Cardiac muscle cell (in vitro differentiated cells and primary cell): ENCODE measurements at regions not wholly inside any gene's neighbourhood (a gene's known extent, or its start where the extent isn't known, plus 50 kb on each side); places are given as distances from the start of the nearest gene placed in this dataset.

Experiments used
- DNase-seq, 2 donors: peaks; one replicate each; pipeline versions ENCODE4 v3.0.0 to v3.0.0-alpha.2; 2010 to 2017; ENCODE audit warnings: low read depth in 1 of 2, low spot score in 1 of 2
- H3K27ac ChIP-seq: fragments of 200-600 bp; sonication (generic); 2 replicates; pipeline ENCODE4 v1.5.1; 2016
- H3K27me3 ChIP-seq: fragments of 200-600 bp; sonication (generic); 2 replicates; pipeline ENCODE4 v1.6.0; 2016; ENCODE audit warnings: control low read depth
- H3K36me3 ChIP-seq: fragments of 200-600 bp; sonication (generic); 2 replicates; pipeline ENCODE4 v1.5.1; 2016; ENCODE audit warnings: control low read depth
- H3K4me1 ChIP-seq: fragments of 200-600 bp; sonication (generic); 2 replicates; pipeline ENCODE4 v1.8.1; 2017; ENCODE audit warnings: low read depth, mild to moderate bottlenecking, mixed run types
- H3K4me3 ChIP-seq: fragments of 200-600 bp; sonication (generic); 2 replicates; pipeline ENCODE4 v1.5.1; 2016; ENCODE audit warnings: mild to moderate bottlenecking
- H3K9me3 ChIP-seq: fragments of 200-600 bp; sonication (generic); 2 replicates; pipeline ENCODE4 v1.5.1; 2017; ENCODE audit warnings: low read depth, mild to moderate bottlenecking, control low read depth
- CTCF ChIP-seq: IDR thresholded peaks from 2 replicates; pipeline ENCODE4 v1.5.1; 2012; ENCODE audit warnings: low read depth, mild to moderate bottlenecking, low read length

GRCh38 chr18:33924576-33924975 lies 300.1 kb downstream of the NOL4 start:
- no peak for TF ChIP-seq CTCF
- DNase-seq = no peak
- Histone ChIP-seq H3K9me3 (no peaks in the 10 kb centered on the region), H3K4me3 (no peak overlapping the region), H3K27me3 (no peaks in the 10 kb centered on the region), H3K4me1 (no peaks in the 10 kb centered on the region), H3K36me3 (no peaks in the 10 kb centered on the region), H3K27ac (no peak overlapping the region)

- no peak for DNase-seq
- H3K27me3 ChIP-seq = no peaks in the 10 kb centered on the region
- no peak overlapping the region for H3K27ac ChIP-seq
- H3K36me3 ChIP-seq = no peaks in the 10 kb centered on the region
- no peaks in the 10 kb centered on the region for H3K9me3 ChIP-seq
- no peak for TF ChIP-seq CTCF
- no peaks in the 10 kb centered on the region for H3K4me1 ChIP-seq
- no peak overlapping the region for H3K4me3 ChIP-seq
These were observed 300.7 kb downstream of the NOL4 start for GRCh38 chr18:33923980-33924379.

- no peak overlapping the region for H3K4me3 ChIP-seq
- DNase-seq = no peak
- TF ChIP-seq CTCF = no peak
These were observed 306.1 kb downstream of the NOL4 start for GRCh38 chr18:33918571-33918970.

GRCh38 chr18:33916200-33916599 lies 308.5 kb downstream of the NOL4 start:
- no peaks in the 10 kb centered on the region for H3K27me3 ChIP-seq
- no peak overlapping the region for H3K27ac ChIP-seq
- peak in 1 of 2 donors; percentile 3 for DNase-seq
- H3K4me1 ChIP-seq = no peaks in the 10 kb centered on the region
- no peak overlapping the region for H3K4me3 ChIP-seq
- TF ChIP-seq CTCF = no peak
- no peaks in the 10 kb centered on the region for H3K9me3 ChIP-seq
- no peaks in the 10 kb centered on the region for H3K36me3 ChIP-seq

More at GRCh38 chr18:33918571-33918970, 306.1 kb downstream of the NOL4 start:
- no peaks in the 10 kb centered on the region for H3K4me1 ChIP-seq
- H3K9me3 ChIP-seq = no peaks in the 10 kb centered on the region
- no peaks in the 10 kb centered on the region for H3K27me3 ChIP-seq
- no peak overlapping the region for H3K27ac ChIP-seq
- no peaks in the 10 kb centered on the region for H3K36me3 ChIP-seq

GRCh38 chr18:33914399-33914798 lies 310.3 kb downstream of the NOL4 start:
- no peaks in the 10 kb centered on the region for H3K27me3 ChIP-seq
- DNase-seq = no peak
- no peak for TF ChIP-seq CTCF
- H3K4me3 ChIP-seq = no peak overlapping the region
- no peak overlapping the region for H3K27ac ChIP-seq
- no peaks in the 10 kb centered on the region for H3K9me3 ChIP-seq
- H3K36me3 ChIP-seq = no peaks in the 10 kb centered on the region
- no peaks in the 10 kb centered on the region for H3K4me1 ChIP-seq

DNA sequence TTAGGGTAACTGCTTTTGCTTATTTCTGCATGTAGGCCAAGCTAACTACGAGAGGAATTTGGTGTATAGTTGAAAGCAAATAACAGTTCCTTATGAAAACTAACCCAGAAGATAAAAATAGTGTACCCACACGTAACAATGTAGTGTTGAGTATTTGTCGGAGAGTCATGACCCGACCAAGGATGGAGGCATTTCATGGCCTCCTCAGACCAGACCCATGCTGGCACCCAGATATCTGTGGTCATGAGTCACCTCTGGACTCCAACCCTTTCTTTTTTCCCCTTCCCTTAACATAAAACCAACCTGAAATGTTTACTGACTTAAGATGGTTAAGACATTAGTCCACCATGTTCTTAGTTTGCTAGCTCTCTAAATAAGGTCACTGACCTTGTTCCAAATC lies 318.7 kb downstream of the NOL4 start:
- no peak for TF ChIP-seq CTCF

More for the DNA sequence above, 318.7 kb downstream of the NOL4 start:
- no peak for DNase-seq
- Histone ChIP-seq H3K36me3 (no peaks in the 10 kb centered on the region), H3K27ac (no peak overlapping the region), H3K27me3 (no peaks in the 10 kb centered on the region), H3K9me3 (no peaks in the 10 kb centered on the region), H3K4me3 (no peak overlapping the region), H3K4me1 (no peaks in the 10 kb centered on the region)
